HG02938 (cell line): ENCODE measurements at regions not wholly inside any gene's neighbourhood (a gene's known extent, or its start where the extent isn't known, plus 50 kb on each side); places are given as distances from the start of the nearest gene placed in this dataset.
A peak's percentile ranks its signal among the peaks of the same experiment; 100 is the strongest.
"Not testable (repeated sequence)": the region's sequence is repeated elsewhere in the genome, so short reads cannot be mapped to it uniquely, and the experiment has no call there.

Experiments used
- ATAC-seq: cut with Tn5 transposase; IDR thresholded peaks from one replicate; pipeline ENCODE4 v1.9.1; 2021; ENCODE audit warnings: mild to moderate bottlenecking, moderate library complexity; ENCODE audit not compliant: unreplicated experiment

DNA sequence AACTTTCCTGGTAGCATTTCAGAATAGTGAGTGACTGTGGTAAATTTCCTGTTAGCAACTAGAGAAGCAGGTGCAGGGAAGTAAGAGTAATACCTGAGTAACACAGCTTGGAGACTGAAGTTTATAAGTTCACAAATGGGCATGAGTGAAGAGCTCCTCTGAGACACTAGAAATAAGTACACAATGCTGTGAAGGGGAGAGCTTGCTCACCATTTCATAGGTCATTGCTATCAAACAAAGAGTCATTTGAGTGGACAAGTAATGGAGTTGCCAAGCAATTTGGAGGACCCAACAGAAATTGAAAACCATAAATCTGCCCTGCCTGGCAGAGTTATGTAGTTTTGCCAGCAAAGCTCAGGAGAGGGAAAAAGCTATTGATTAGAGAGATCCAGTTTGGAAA lies 523.6 kb downstream of the TRAM1L1 start:
- ATAC-seq, result no peak

DNA sequence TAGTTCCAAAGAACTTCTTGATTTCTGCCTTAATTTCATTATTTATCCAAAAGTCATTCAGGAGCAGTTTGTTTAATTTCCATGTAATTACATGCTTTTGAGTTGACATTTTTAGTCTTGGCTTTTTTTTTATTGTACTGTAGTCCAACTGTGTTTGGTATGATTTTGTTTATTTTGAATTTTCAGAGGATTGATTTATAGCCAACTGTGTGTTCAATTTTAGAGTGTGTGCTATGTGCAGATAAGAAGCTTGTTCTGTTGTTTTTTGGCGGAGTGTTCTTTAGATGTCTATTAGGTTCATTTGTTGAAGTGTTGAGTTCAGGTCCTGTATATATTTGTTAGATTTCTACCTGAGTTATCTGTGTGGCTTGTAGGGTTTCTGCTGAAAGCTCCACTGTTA lies 533.6 kb downstream of the TRAM1L1 start:
- no peak for ATAC-seq

GRCh38 chr4:116547632-116548031 lies 537.7 kb downstream of the TRAM1L1 start:
- no peak for ATAC-seq

DNA sequence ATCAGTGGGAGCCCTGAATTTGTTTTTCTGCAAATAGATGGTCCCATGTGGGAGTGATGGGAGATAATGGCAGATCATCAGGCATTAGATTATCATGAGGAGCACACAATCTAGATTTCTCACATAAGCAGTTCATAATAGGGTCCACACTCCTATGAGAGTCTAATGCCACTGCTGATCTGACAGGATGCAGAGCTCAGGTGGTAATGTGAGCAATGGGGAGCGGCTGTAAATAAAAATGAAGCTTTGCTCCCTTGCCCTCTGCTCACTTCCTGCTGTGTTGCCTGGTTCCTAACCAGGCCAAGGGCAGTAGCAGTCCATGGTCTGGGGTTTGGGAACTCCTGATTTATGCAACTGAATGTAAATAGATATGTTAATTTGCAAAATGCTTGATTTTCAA lies 538.6 kb downstream of the TRAM1L1 start:
- no peak for ATAC-seq

- no peak for ATAC-seq
Measured at GRCh38 chr4:116544946-116545345, 540.4 kb downstream of the TRAM1L1 start.

- ATAC-seq, result no peak
Measured at GRCh38 chr4:116539744-116540143, 545.6 kb downstream of the TRAM1L1 start.

DNA sequence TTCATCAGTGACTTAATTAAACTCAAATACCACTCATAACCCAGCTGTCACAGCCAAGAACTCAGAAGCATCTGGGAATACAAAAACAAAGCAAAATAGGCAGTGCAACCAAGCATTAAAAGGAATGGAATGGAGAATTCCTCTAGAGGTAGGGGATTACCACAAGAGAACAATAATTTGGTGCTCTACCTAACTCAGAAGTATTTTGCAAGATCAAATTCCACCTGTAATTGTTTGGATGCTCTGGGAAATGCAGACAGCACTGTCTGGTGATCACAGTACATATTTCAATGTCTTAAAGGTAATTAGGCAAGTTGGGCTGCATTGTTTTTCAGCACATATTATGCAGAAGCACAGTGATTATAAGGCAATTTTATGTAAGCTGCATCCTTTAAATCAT lies 547.5 kb downstream of the TRAM1L1 start:
- ATAC-seq, result no peak

- not testable (repeated sequence) for ATAC-seq
Measured at GRCh38 chr4:116536024-116536423, 549.4 kb downstream of the TRAM1L1 start.

- peak; percentile 78 for ATAC-seq
Measured at GRCh38 chr4:116531870-116532269, 553.5 kb downstream of the TRAM1L1 start.

DNA sequence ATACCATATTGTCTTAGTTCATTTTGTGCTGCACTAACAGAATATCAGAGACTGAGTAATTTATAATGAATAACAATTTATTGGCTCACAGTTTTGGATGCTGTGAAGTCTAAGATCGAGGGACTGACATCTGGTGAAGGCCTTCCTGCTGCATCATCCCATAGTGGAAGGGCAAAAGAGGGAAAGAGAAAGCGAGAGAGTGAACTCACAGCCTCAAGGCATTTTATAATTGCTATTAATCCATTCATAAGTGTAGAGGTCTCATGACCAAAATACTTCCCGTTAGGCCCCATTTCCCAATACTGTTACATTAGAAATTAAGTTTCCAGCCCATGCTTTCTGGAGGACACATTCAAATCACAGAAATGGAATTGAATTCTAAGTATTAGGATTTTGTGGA lies 554.4 kb downstream of the TRAM1L1 start:
- ATAC-seq, result no peak

GRCh38 chr4:116530048-116530447 lies 555.3 kb downstream of the TRAM1L1 start:
- no peak for ATAC-seq

- ATAC-seq, result no peak
Measured at GRCh38 chr4:116529129-116529528, 556.2 kb downstream of the TRAM1L1 start.

DNA sequence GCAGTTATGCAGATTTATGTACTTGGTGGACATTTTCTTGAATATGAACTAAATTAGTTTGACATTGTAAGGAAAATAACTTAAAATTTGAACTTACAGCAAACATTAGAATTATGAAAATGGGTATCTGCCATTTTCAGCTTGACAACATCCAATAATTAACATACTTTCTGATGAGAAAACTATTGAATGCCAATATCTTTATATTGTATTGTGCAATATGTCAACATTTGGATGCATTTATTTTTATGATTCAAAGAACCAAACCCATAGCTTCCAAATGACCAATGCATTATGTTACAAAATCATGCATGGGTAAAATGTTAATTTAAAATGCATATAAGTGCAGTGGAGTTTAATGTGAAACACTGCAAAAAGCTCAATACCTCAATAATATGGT lies 562.5 kb downstream of the TRAM1L1 start:
- ATAC-seq, result no peak

DNA sequence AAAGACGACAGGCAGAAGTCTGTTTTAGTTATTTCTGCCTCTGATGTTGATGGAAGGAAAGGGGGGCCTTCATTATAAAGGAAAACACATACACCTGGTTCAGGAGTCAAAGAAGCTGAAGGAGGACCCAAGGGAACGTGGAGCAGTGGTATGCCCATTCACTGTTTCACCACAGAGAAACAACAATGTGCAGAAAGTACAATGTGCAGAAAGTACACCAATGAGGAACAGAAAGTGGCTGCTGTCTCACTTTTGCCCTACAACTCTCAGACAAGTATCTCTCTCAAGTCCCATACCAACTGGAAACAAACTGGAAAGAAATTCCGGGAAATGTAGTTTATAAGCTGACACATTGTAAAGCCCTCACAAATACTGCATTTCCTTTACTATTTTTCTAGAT lies 564.5 kb downstream of the TRAM1L1 start:
- ATAC-seq, result no peak

- no peak for ATAC-seq
Measured at GRCh38 chr4:116516711-116517110, 568.7 kb downstream of the TRAM1L1 start.

- no peak for ATAC-seq
Measured at GRCh38 chr4:116515959-116516358, 569.4 kb downstream of the TRAM1L1 start.

- no peak for ATAC-seq
Measured at GRCh38 chr4:116512552-116512951, 572.8 kb downstream of the TRAM1L1 start.

DNA sequence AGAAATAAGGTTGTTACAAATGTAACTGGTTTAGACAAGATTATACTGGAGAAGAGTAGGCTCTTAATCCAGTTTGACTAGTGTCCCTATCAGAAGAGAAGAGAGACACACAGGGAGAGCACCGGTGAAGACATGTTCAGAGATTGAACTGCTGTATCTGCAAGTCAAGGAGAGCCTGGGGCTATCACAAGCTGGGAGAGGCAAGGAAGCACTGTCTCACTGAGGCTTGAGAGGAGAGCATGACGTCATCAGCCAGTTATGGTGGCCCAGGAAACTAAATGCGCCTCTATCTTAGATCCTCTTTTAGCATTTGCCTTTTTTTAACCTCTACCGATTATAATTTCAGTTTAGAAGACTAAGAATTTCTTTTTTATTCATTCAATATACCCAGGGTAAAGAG lies 583.4 kb downstream of the TRAM1L1 start:
- ATAC-seq, result no peak

DNA sequence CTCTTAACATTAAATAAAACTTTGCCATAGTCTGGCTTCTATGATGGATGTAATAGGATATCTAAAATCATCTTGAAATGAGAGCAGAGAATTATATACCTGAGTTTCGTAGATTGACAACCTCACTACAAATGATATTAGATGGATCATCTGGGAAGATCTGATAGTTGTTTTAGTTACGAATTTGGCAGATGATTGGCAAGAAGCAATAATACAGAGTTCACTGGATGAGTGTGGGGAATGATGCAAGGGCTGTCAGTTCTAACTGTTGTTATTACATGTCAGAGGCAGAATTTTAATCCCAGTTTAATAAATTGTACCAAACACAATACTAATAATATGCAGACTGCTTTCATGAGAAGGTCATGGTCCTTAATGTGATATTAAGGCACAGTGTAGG lies 585.2 kb downstream of the TRAM1L1 start:
- no peak for ATAC-seq

- no peak for ATAC-seq
Measured at GRCh38 chr4:116489739-116490138, 595.6 kb downstream of the TRAM1L1 start.

DNA sequence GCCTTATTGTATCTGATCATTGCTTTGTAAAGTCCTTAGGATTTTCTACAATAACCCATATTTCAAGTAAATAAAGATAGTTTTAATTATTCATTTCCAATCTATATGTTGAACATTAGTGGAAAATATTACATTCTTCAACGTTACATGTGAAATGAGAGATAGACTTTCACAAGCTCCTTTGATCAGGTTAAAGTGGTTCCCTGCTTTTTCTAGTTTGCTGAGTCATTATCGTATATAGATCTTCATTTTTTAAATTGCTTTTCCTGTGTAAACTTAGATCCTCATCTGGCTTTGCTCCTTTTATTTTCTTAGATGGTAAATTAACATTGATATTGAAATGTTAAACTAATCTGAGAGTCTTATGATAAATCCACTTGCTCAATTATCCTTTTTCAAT lies 599.0 kb downstream of the TRAM1L1 start:
- no peak for ATAC-seq

DNA sequence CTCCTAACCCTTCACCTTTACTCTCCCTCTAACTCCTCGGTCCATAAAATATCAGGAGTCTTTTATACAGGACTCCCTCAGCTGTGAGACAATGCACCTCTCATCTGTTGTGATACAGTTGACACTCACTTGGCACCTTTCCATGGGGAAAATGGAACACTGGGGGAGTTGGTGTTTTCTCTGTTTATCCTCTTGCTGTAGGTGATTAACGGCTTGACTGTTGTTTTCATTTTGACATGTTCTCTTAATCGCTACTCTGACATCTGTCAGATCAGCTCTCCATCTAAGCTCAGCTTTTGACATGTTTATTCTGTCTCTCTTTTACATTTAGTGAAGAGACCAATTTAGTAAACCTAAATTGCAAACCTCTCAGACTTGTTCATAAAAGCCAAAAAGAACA lies 604.8 kb downstream of the TRAM1L1 start:
- ATAC-seq, result no peak

- no peak for ATAC-seq
Measured at GRCh38 chr4:116478343-116478742, 607.0 kb downstream of the TRAM1L1 start.

DNA sequence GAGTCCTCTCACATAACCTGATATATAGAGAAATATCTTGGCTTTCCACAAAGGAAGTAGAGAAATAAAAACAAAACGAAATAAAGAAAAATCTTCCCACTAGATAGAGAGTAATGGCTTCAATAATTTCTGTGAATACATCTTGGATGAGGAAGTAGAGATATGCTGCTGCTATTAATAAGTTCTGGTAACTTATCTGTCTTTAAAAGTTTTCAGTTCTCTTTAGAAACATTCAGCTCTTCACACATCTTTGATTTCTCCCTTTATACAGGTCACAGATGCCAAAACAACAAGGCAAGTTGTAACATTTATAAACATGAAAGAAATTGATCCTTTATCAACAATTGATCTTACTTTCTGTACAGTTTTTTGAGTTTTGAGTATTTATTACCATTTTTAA lies 615.8 kb downstream of the TRAM1L1 start:
- ATAC-seq, result peak; percentile 75
